Endothelial cell of umbilical vein (primary cell): ENCODE measurements at regions not wholly inside any gene's neighbourhood (a gene's known extent, or its start where the extent isn't known, plus 50 kb on each side); places are given as distances from the start of the nearest gene placed in this dataset.

Source experiments
- CTCF ChIP-seq, 2 donors: IDR thresholded peaks; 1 replicate in 1 of 2; 2 replicates in 1 of 2; pipeline ENCODE4 v1.5.1; 2011; ENCODE audit warnings: low read length in 2 of 2, mild to moderate bottlenecking in 2 of 2, moderate library complexity in 2 of 2, control low read depth in 1 of 2, inconsistent platforms in 1 of 2, low read depth in 1 of 2; ENCODE audit not compliant: insufficient read depth in 1 of 2; ENCODE audit errors: extremely low read depth in 1 of 2
- EZH2 ChIP-seq: IDR thresholded peaks from 2 replicates; pipeline ENCODE4 v1.6.1; 2012; ENCODE audit warnings: borderline replicate concordance, low read depth, mild to moderate bottlenecking, moderate library complexity, low read length, inconsistent platforms; ENCODE audit not compliant: severe bottlenecking
- FOS ChIP-seq: IDR thresholded peaks from 2 replicates; pipeline ENCODE4 v1.6.1; 2011; ENCODE audit warnings: mild to moderate bottlenecking, low read length, moderate library complexity, borderline replicate concordance; ENCODE audit not compliant: insufficient read depth
- GATA2 ChIP-seq: IDR thresholded peaks from 2 replicates; pipeline ENCODE4 v1.7.0; 2011; ENCODE audit warnings: low read depth, mild to moderate bottlenecking, moderate library complexity, mixed read lengths, low read length; ENCODE audit not compliant: insufficient read length, insufficient read depth
- MAX ChIP-seq: IDR thresholded peaks from 2 replicates; pipeline ENCODE4 v1.6.1; 2011; ENCODE audit not compliant: insufficient read depth, insufficient read length
- MYC ChIP-seq: IDR thresholded peaks from one replicate; pipeline ENCODE4 v1.6.1; 2011; ENCODE audit warnings: mild to moderate bottlenecking, low read depth, low read length
- POLR2A ChIP-seq: IDR thresholded peaks from 2 replicates; pipeline ENCODE4 v1.6.1; 2012; ENCODE audit warnings: low read depth, mild to moderate bottlenecking, control low read depth, low read length
- POLR2AphosphoS5 ChIP-seq: IDR thresholded peaks from 2 replicates; pipeline ENCODE4 v1.6.1; 2012; ENCODE audit warnings: low read depth, mild to moderate bottlenecking, control low read depth, low read length, moderate library complexity; ENCODE audit not compliant: insufficient read depth

DNA sequence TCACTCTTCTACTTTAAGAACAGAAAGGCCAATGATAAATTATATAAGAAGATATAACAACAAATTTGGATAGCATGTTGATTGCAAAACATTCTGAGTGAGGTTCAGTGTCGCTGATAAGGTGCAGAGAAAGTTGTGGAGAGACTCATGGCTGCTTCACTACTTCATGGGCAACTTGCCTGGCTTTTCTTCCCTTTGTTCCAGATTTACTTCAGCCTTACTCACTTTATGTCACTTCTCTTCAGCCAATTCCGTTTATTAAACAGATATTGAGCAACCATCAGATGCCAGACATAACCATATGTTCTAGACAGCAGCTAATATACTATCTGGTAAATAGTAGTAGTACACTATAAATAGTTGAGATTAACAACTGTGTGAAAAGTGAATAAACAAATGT, 150.0 kb upstream of the CHL1 start:
- TF ChIP-seq CTCF (IDR thresholded peaks at IDR 0.05; ENCODE audit: extremely low read depth in 1 of 2, insufficient read depth in 1 of 2, low read depth in 1 of 2, low read length in 2 of 2) (no peak), MAX (no peak), POLR2A (no peak), MYC (no peak), GATA2 (no peak), EZH2 (no peak), POLR2AphosphoS5 (no peak), FOS (no peak)
